Epidermal melanocyte (primary cell): ENCODE measurements at regions not wholly inside any gene's neighbourhood (a gene's known extent, or its start where the extent isn't known, plus 50 kb on each side); places are given as distances from the start of the nearest gene placed in this dataset.

Experiments used
- DNase-seq: peaks from one replicate; pipeline ENCODE4 v3.0.0; 2011; ENCODE audit warnings: low spot score; ENCODE audit not compliant: insufficient read length

DNA sequence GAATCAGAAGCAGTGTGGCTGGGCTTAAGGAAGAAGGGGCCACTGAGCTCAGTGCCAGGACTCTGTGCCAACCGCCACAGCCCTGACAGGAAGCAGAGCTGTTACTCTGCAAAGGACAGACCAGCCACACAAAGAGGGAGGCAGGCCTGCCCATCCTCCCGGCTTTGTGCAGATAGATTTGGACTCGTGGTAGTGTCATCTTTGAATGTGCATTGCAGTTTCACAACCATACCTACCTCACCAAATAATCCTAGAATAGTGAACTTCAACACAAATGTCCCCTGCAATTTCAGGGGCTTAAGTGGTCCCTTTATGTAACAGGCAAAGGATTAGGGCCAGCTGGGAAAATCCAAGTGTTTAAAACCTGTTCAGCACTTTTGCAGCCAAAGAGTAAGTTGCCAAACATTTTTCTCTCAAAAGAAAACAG lies 55.1 kb upstream of the CLDN10 start:
- DNase-seq: no peak

DNA sequence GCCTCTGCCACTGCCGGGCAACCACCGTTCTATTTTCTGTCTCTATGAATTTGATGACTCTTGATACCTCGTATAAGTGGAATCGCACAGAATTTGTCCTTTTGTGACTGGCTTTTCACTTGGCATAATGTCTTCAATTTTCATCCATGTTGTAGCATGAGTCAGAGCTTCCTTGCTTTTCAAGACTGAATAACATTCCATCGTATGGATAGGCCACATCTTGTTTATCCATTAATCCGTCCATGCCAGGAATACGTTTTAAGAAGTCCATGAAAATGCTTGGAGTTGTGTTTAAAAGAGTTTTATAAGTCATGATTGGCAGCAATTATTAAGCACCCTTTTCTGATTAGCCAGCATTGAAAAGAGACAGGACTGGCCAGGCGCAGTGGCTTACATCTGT lies 53.6 kb upstream of the CLDN10 start:
- no peak for DNase-seq

DNA sequence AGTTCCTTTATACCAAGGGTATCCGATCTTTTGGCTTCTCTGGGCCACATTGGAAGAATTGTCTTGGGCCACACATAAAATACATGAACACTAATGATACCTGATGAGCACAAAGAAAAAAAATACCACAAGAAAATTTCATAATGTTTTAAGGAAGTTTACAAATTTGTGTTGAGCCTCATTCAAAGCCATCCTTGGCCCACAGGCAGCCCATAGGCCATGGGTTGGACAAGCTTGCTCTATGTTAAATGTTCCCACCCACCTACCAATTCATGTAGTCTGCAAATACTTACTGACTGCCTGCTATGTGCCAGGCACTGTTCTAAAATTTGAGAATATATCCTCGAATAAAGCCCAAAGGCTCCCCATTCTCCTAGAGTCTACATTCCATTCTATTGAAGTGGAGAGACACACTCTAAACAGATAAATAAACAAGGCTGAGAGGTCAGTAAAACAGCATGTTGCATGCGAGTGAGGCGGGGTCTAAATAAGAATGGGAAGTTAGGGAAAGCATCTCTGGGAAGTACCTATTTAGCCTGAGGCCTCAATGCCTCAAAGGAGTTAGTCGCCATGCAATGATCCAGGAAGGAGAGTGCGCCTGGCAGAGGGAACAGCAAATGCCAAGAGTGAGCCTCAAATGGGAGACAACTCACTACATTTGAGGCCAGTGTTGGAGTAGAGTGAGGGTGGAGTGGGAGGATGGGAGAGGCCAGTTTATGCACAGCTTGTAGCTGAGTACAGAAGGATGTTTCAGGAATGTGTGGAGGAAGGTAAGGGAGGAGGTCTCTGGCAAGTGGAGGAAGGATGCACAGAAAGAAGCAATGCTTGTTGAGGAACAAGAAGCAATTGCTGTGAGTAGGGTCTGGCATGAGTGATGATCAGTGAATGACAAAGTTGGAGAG lies 52.5 kb upstream of the CLDN10 start:
- DNase-seq: no peak

DNA sequence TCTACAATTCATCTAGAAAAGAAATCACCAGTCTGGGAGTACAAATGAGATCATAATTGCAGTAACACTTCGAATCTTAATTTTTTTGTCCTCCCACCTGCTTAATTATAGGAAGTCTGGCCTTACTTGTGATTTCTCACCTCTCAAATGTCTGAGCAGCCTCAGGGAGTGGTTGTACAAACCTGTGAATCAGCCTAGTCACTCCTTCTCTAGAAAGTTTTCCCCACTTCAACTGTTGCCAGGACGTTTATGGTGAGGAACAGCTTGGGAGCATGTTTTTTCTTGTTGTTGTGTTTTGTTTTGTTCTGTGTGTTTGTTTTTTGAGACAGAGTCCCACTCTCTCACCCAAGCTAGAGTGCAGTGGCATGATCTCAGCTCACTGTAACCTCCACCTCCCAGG lies 50.3 kb upstream of the CLDN10 start:
- DNase-seq: no peak
